ENCODE measurements at regions not wholly inside any gene's neighbourhood (a gene's known extent, or its start where the extent isn't known, plus 50 kb on each side); places are given as distances from the start of the nearest gene placed in this dataset.

GRCh38 chr14:105866841-105867321 lies 340.5 kb downstream of the TMEM121 start:
- TF ChIP-seq POLR2AphosphoS5 (IDR thresholded peaks at IDR 0.05; ENCODE audit: low read depth): no peak
- TF ChIP-seq, protein P1, sequence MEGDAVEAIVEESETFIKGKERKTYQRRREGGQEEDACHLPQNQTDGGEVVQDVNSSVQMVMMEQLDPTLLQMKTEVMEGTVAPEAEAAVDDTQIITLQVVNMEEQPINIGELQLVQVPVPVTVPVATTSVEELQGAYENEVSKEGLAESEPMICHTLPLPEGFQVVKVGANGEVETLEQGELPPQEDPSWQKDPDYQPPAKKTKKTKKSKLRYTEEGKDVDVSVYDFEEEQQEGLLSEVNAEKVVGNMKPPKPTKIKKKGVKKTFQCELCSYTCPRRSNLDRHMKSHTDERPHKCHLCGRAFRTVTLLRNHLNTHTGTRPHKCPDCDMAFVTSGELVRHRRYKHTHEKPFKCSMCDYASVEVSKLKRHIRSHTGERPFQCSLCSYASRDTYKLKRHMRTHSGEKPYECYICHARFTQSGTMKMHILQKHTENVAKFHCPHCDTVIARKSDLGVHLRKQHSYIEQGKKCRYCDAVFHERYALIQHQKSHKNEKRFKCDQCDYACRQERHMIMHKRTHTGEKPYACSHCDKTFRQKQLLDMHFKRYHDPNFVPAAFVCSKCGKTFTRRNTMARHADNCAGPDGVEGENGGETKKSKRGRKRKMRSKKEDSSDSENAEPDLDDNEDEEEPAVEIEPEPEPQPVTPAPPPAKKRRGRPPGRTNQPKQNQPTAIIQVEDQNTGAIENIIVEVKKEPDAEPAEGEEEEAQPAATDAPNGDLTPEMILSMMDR (IDR thresholded peaks at IDR 0.05; ENCODE audit: insufficient read depth, low read length): no peak
